Loucy (cell line): ENCODE measurements at regions not wholly inside any gene's neighbourhood (a gene's known extent, or its start where the extent isn't known, plus 50 kb on each side); places are given as distances from the start of the nearest gene placed in this dataset.

ENCODE experiments used
- CTCF ChIP-seq: fragments of 200-600 bp; sonication (generic); conservative IDR thresholded peaks from 2 replicates; pipeline ENCODE4 v1.5.1; 2014; ENCODE audit warnings: mild to moderate bottlenecking, antibody characterized with exemption, low read length
- EZH2phosphoT487 ChIP-seq: fragments of 200-600 bp; IDR thresholded peaks from 2 replicates; pipeline ENCODE4 v1.6.1; 2018; ENCODE audit warnings: antibody characterized with exemption, mild to moderate bottlenecking, moderate library complexity, borderline replicate concordance

GRCh38 chr13:39913339-39913738, 257.9 kb downstream of the COG6 start:
- TF ChIP-seq CTCF (no peak), EZH2phosphoT487 (no peak)
